ENCODE measurements at regions not wholly inside any gene's neighbourhood (a gene's known extent, or its start where the extent isn't known, plus 50 kb on each side); places are given as distances from the start of the nearest gene placed in this dataset.
"Not testable (repeated sequence)": the region's sequence is repeated elsewhere in the genome, so short reads cannot be mapped to it uniquely, and the experiment has no call there.

DNA sequence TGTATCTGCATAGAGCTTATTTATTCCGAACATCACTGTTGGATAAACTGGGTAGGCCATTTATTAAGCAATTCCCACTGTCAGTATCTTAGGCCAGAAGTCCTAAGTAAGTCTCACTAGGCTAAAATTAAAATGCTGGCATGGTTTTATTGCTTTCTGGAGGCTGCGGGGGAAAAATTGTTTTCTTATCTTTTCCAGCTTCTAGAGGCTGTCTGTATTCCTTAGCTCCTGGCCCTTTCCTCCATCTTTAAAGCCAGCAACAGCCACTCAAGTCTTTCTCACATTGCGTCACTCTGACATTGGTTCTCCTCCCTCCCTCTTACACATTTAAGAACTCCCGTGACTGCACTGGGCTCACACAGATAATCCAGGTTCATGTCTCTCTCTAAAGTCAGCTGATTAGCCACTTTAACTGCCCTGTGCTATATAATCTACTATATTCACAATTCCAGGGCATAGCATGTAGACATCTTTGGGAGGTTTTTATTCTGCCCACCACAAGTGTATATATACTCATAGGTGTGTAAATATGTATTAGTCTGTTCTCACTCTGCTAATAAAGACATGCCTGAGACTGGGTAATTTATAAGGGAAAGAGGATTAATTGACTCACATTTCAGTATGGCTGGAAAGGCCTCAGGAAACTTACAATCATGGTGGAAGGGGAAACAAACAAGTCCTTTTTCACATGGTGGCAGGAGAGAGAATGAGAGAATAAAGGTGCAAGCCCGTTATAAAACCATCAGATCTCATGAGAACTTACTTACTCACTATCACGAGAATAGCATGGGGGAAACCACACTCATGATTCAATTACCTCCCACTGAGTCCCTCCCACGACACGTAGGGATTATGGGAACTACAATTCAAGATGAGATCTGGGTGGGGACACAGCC, 113.5 kb upstream of the SLC7A14 start:
- DNase-seq: no peak
- Histone ChIP-seq H3K36me3 (ENCODE audit: control insufficient read depth, insufficient read depth, low read length) (no peaks in the 10 kb centered on the region), H3K4me1 (ENCODE audit: control insufficient read depth, insufficient read depth, low read length, poor library complexity, severe bottlenecking) (no peaks in the 10 kb centered on the region), H3K9me3 (ENCODE audit: control insufficient read depth, low read length) (no peaks in the 10 kb centered on the region), H3K27me3 (replicated peaks; ENCODE audit: control insufficient read depth, insufficient read depth, low read length, poor library complexity, severe bottlenecking) (no peaks in the 10 kb centered on the region), H3K4me3 (ENCODE audit: insufficient read depth, low read depth, low read length, poor library complexity, severe bottlenecking) (no peak overlapping the region), H3K27ac (ENCODE audit: insufficient read depth, low read length, poor library complexity, severe bottlenecking) (no peak overlapping the region)

DNA sequence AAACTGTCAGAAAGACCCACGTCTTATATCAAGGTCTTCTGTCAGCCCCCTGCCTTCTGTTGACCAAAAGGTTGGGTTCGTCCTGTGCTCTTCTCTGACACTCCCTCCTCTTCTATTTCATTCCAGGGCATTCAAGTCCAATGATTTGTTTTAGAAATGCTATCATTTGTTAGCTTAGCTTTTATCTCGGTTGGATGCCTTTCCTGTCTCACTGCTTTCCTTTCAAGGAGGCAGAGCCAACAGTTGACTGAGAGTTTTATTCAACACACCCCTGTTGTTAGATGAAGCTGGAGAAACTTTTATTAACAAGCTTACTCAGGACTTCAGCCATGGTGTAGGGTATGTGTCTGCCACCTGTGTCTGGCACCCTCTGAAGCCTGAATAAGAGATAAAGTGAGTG, 112.0 kb upstream of the SLC7A14 start:
- Histone ChIP-seq H3K27me3 (replicated peaks; ENCODE audit: control insufficient read depth, insufficient read depth, low read length, poor library complexity, severe bottlenecking) (no peaks in the 10 kb centered on the region), H3K27ac (ENCODE audit: insufficient read depth, low read length, poor library complexity, severe bottlenecking) (no peak overlapping the region), H3K4me1 (ENCODE audit: control insufficient read depth, insufficient read depth, low read length, poor library complexity, severe bottlenecking) (no peaks in the 10 kb centered on the region), H3K9me3 (ENCODE audit: control insufficient read depth, low read length) (no peaks in the 10 kb centered on the region), H3K4me3 (ENCODE audit: insufficient read depth, low read depth, low read length, poor library complexity, severe bottlenecking) (no peak overlapping the region), H3K36me3 (ENCODE audit: control insufficient read depth, insufficient read depth, low read length) (no peaks in the 10 kb centered on the region)
- DNase-seq: no peak

DNA sequence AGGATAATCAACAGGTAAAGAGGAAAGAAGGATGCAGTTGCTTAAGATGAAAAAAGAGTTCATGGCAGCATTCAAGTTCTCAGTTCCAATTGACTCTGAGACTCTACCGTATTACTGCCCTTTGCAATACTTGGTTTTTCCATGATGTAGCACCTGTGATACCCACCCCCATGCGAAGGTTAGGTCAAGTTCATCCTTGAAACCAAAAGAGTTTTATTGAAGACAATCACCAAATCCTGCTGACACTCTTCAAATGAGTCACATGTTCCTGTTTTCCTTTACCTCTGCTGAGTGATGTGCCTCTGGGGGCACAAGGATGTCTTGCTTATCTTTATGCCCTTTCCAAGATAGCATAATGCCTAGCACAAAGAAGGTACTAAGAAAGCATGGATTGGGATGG, 111.3 kb upstream of the SLC7A14 start:
- Histone ChIP-seq H3K9me3 (ENCODE audit: control insufficient read depth, low read length) (no peaks in the 10 kb centered on the region), H3K4me3 (ENCODE audit: insufficient read depth, low read depth, low read length, poor library complexity, severe bottlenecking) (no peak overlapping the region), H3K36me3 (ENCODE audit: control insufficient read depth, insufficient read depth, low read length) (no peaks in the 10 kb centered on the region), H3K27ac (ENCODE audit: insufficient read depth, low read length, poor library complexity, severe bottlenecking) (no peak overlapping the region), H3K27me3 (replicated peaks; ENCODE audit: control insufficient read depth, insufficient read depth, low read length, poor library complexity, severe bottlenecking) (no peaks in the 10 kb centered on the region), H3K4me1 (ENCODE audit: control insufficient read depth, insufficient read depth, low read length, poor library complexity, severe bottlenecking) (no peaks in the 10 kb centered on the region)
- no peak for DNase-seq

DNA sequence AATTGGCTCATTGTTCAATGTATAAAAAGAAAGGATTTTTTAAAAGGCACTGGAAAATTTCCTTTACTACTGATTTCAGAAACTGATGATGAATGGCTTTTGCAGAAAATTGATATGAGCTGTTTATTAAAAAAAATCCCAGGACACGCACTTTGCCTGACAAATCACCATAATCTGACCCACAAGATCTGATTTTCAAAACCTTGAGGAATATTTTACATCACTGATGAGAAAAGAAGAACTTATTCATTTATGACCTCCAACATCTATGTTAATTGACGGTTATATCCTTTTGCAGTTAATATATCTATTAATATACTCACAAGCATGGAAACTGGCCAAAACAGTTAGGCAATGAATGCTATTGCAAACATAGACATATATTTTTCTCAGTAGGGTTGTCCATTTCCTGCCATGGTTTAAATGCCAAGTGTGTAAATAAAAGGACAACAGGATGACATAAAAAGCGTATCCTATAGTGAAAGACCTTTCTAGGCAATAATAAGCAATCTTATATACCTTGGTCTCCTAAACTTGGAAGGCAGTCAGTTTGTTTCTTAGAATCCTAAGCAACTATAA, 109.7 kb upstream of the SLC7A14 start:
- Histone ChIP-seq H3K9me3 (ENCODE audit: control insufficient read depth, low read length) (no peaks in the 10 kb centered on the region), H3K36me3 (ENCODE audit: control insufficient read depth, insufficient read depth, low read length) (no peaks in the 10 kb centered on the region), H3K27me3 (replicated peaks; ENCODE audit: control insufficient read depth, insufficient read depth, low read length, poor library complexity, severe bottlenecking) (no peaks in the 10 kb centered on the region), H3K4me3 (ENCODE audit: insufficient read depth, low read depth, low read length, poor library complexity, severe bottlenecking) (no peak overlapping the region), H3K27ac (ENCODE audit: insufficient read depth, low read length, poor library complexity, severe bottlenecking) (no peak overlapping the region), H3K4me1 (ENCODE audit: control insufficient read depth, insufficient read depth, low read length, poor library complexity, severe bottlenecking) (no peaks in the 10 kb centered on the region)
- DNase-seq: no peak

DNA sequence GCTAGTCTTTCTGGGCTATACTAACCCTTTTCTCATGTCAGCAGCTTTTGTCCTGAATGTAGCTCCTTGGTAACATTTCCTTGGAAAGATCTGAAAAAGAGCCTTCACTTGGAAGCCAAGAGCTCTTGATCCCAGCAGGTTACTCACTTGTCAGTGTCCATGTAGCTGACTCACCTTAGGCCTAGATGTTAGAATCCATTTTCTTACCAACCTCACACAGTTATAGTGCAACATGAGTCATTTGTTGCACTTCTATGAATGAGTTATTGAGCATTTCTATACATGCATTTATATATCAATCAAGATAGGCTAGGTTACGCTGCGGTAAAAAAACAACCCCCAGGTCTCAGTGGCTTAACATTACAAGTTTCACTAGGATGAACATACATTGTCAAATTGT, 106.8 kb upstream of the SLC7A14 start:
- H3K36me3 ChIP-seq (ENCODE audit: control insufficient read depth, insufficient read depth, low read length): no peaks in the 10 kb centered on the region
- no peaks in the 10 kb centered on the region for H3K9me3 ChIP-seq (ENCODE audit: control insufficient read depth, low read length)
- DNase-seq: no peak
- H3K4me3 ChIP-seq (ENCODE audit: insufficient read depth, low read depth, low read length, poor library complexity, severe bottlenecking): no peak overlapping the region
- no peaks in the 10 kb centered on the region for H3K4me1 ChIP-seq (ENCODE audit: control insufficient read depth, insufficient read depth, low read length, poor library complexity, severe bottlenecking)
- H3K27me3 ChIP-seq (replicated peaks; ENCODE audit: control insufficient read depth, insufficient read depth, low read length, poor library complexity, severe bottlenecking): no peaks in the 10 kb centered on the region
- H3K27ac ChIP-seq (ENCODE audit: insufficient read depth, low read length, poor library complexity, severe bottlenecking): no peak overlapping the region

DNA sequence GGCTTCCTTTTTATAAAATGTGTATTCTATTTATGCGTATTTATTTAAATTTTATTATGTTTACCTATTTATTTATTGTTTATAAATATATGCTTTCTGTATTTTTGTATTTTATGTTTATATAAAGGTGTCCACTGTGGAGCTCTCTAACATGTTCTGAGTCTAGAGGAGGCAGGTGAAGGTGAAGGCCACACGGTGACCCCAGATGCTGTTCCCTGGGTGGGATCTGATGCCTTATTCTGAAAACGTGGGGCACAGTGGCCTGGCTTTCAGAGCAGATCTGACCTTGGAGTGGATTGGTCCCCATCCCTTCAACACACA, 104.7 kb upstream of the SLC7A14 start:
- Histone ChIP-seq H3K27ac (ENCODE audit: insufficient read depth, low read length, poor library complexity, severe bottlenecking) (no peak overlapping the region), H3K4me1 (ENCODE audit: control insufficient read depth, insufficient read depth, low read length, poor library complexity, severe bottlenecking) (no peaks in the 10 kb centered on the region), H3K9me3 (ENCODE audit: control insufficient read depth, low read length) (no peaks in the 10 kb centered on the region), H3K4me3 (ENCODE audit: insufficient read depth, low read depth, low read length, poor library complexity, severe bottlenecking) (no peak overlapping the region), H3K36me3 (ENCODE audit: control insufficient read depth, insufficient read depth, low read length) (no peaks in the 10 kb centered on the region), H3K27me3 (replicated peaks; ENCODE audit: control insufficient read depth, insufficient read depth, low read length, poor library complexity, severe bottlenecking) (no peaks in the 10 kb centered on the region)
- no peak for DNase-seq

DNA sequence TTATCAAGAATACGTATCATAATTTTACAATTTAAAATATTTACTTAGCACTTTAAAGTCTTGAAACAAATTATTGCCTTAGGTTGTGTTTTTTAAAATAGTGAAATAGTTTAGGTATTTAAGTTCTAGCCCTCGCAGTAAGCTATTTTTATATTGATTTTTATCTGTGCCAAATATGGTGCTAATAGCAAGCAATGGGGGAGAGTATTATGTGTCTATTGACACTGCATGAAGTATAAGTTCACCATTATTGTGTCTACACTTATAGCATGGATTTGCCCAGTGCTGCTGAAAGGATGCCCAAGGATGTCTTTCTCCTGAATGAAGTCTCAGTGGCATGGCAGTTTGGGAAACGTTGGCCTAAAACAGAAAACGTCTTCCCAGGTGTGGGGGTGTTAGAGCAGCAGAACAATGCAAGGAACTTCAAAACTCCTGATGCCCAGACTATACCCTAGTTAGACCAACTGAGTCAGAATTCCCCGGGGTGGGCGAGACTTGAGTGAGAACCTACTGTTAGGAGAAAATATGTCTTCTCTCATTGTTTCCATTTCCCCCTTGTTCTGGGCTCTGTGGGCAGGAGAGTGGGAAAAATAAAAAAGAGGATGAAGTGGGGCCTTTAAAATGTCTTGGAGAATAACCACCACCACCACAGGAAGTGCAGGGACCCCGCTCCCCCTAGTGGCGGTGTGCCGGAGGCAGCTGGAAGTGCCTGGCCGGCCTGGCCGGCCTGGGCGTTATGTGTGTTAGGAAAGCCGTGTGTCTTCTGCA, 104.2 kb upstream of the SLC7A14 start:
- DNase-seq: no peak
- no peak overlapping the region for H3K27ac ChIP-seq (ENCODE audit: insufficient read depth, low read length, poor library complexity, severe bottlenecking)

DNA sequence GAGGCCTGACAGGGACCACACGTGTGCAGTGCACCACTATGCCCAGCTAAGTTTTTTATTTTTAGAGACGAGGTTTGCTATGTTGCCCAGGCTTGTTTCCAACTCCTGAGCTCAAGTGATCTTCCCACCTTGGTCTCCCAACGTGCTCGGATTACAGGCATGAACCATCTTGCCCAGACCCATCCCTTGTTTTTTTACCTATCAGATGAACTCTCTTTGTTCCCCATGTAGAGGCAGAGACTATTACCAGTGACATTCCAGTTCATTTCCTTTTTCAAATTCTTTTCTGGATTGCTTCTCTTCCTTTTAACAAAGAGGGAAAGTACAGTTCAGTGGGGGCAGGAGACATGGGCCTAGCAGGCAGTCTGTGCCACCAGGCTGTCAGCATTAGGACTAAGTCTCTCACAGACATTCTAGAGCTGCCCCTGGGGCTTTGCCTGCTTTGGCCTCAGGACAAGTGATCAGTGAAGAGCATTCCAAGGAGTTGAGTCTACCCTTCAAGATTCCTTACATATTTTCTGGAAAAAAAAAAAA, 103.5 kb upstream of the SLC7A14 start:
- Histone ChIP-seq H3K36me3 (ENCODE audit: control insufficient read depth, insufficient read depth, low read length) (no peaks in the 10 kb centered on the region), H3K27me3 (replicated peaks; ENCODE audit: control insufficient read depth, insufficient read depth, low read length, poor library complexity, severe bottlenecking) (no peaks in the 10 kb centered on the region), H3K9me3 (ENCODE audit: control insufficient read depth, low read length) (no peaks in the 10 kb centered on the region), H3K4me3 (ENCODE audit: insufficient read depth, low read depth, low read length, poor library complexity, severe bottlenecking) (no peak overlapping the region), H3K4me1 (ENCODE audit: control insufficient read depth, insufficient read depth, low read length, poor library complexity, severe bottlenecking) (no peaks in the 10 kb centered on the region), H3K27ac (ENCODE audit: insufficient read depth, low read length, poor library complexity, severe bottlenecking) (no peak overlapping the region)
- DNase-seq: no peak

More for the DNA sequence above, 104.2 kb upstream of the SLC7A14 start:
- Histone ChIP-seq H3K4me1 (ENCODE audit: control insufficient read depth, insufficient read depth, low read length, poor library complexity, severe bottlenecking) (no peaks in the 10 kb centered on the region), H3K9me3 (ENCODE audit: control insufficient read depth, low read length) (no peaks in the 10 kb centered on the region), H3K27me3 (replicated peaks; ENCODE audit: control insufficient read depth, insufficient read depth, low read length, poor library complexity, severe bottlenecking) (no peaks in the 10 kb centered on the region), H3K4me3 (ENCODE audit: insufficient read depth, low read depth, low read length, poor library complexity, severe bottlenecking) (no peak overlapping the region), H3K36me3 (ENCODE audit: control insufficient read depth, insufficient read depth, low read length) (no peaks in the 10 kb centered on the region)

DNA sequence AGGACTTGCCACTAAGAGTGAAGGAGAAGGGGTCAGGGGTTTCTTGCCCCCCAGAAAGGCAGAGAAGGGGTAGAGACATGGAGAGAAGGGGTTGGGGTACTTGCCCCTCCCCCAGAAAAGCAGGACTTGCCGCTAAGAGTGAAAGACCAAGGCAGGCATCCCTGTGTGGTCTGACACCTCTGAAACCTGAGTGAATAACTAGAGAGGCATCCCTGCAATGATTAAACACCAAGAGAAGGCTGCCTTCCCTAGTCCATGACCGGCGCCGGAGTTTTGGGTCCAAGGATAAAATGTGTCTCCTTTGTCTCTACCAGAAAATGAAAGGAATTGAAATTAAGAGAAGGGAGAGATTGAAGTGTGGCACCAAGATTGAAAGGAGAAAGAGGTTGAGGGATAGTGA, 102.3 kb upstream of the SLC7A14 start:
- H3K9me3 ChIP-seq (ENCODE audit: control insufficient read depth, low read length); H3K27me3 ChIP-seq (replicated peaks; ENCODE audit: control insufficient read depth, insufficient read depth, low read length, poor library complexity, severe bottlenecking); DNase-seq; H3K4me1 ChIP-seq (ENCODE audit: control insufficient read depth, insufficient read depth, low read length, poor library complexity, severe bottlenecking); H3K27ac ChIP-seq (ENCODE audit: insufficient read depth, low read length, poor library complexity, severe bottlenecking); H3K36me3 ChIP-seq (ENCODE audit: control insufficient read depth, insufficient read depth, low read length); H3K4me3 ChIP-seq (ENCODE audit: insufficient read depth, low read depth, low read length, poor library complexity, severe bottlenecking): not testable (repeated sequence)

DNA sequence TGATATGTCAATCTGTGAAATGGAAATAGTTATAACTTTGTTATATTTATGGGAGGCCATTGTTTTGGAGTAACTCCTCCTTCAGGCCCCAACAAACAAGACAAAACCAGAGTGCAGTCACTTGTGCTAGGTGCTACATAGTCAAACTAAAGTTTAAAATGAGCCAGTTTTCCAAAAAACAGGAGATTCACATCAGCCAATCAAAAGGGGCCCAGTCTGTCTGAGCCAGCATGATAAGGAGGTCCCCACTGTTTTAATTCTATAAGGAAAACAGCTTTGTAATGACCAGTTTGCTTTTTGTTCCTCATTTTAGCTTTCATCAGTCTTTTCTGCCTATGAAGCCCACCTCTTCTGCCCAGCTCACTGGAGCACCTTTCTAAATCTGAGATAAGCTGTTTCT, 94.7 kb upstream of the SLC7A14 start:
- no peak for DNase-seq
- H3K27me3 ChIP-seq (replicated peaks; ENCODE audit: control insufficient read depth, insufficient read depth, low read length, poor library complexity, severe bottlenecking): no peaks in the 10 kb centered on the region
- no peaks in the 10 kb centered on the region for H3K4me1 ChIP-seq (ENCODE audit: control insufficient read depth, insufficient read depth, low read length, poor library complexity, severe bottlenecking)
- no peak overlapping the region for H3K27ac ChIP-seq (ENCODE audit: insufficient read depth, low read length, poor library complexity, severe bottlenecking)
- no peak overlapping the region for H3K4me3 ChIP-seq (ENCODE audit: insufficient read depth, low read depth, low read length, poor library complexity, severe bottlenecking)
- H3K9me3 ChIP-seq (ENCODE audit: control insufficient read depth, low read length): no peaks in the 10 kb centered on the region
- no peaks in the 10 kb centered on the region for H3K36me3 ChIP-seq (ENCODE audit: control insufficient read depth, insufficient read depth, low read length)
